ENCODE measurements at regions not wholly inside any gene's neighbourhood (a gene's known extent, or its start where the extent isn't known, plus 50 kb on each side); places are given as distances from the start of the nearest gene placed in this dataset.
"Not testable (repeated sequence)": the region's sequence is repeated elsewhere in the genome, so short reads cannot be mapped to it uniquely, and the experiment has no call there.

GRCh38 chrX:94854251-94854650 is 1180.2 kb downstream of the FAM133A start:
- Histone ChIP-seq H3K36me3 (no peaks in the 10 kb centered on the region), H3K9me3 (no peaks in the 10 kb centered on the region), H3K27me3 (no peaks in the 10 kb centered on the region), H3K4me3 (no peak overlapping the region)
- no peak for DNase-seq

- H3K36me3 ChIP-seq, DNase-seq, H3K9me3 ChIP-seq, H3K4me3 ChIP-seq, H3K27me3 ChIP-seq: not testable (repeated sequence)
Measured at GRCh38 chrX:94862470-94862869, 1188.5 kb downstream of the FAM133A start.

GRCh38 chrX:94871640-94872039 is 1197.6 kb downstream of the FAM133A start:
- no peaks in the 10 kb centered on the region for H3K27me3 ChIP-seq
- H3K4me3 ChIP-seq = no peak overlapping the region
- DNase-seq = no peak
- no peaks in the 10 kb centered on the region for H3K9me3 ChIP-seq
- no peaks in the 10 kb centered on the region for H3K36me3 ChIP-seq

GRCh38 chrX:94901849-94902248 is 1227.8 kb downstream of the FAM133A start:
- Histone ChIP-seq H3K36me3 (no peaks in the 10 kb centered on the region), H3K4me3 (no peak overlapping the region), H3K9me3 (no peaks in the 10 kb centered on the region), H3K27me3 (no peaks in the 10 kb centered on the region)
- no peak for DNase-seq

- Histone ChIP-seq H3K9me3 (no peaks in the 10 kb centered on the region), H3K36me3 (no peaks in the 10 kb centered on the region), H3K27me3 (no peaks in the 10 kb centered on the region), H3K4me3 (no peak overlapping the region)
- DNase-seq = no peak
Measured at GRCh38 chrX:94908171-94908570, 1234.2 kb downstream of the FAM133A start.

GRCh38 chrX:94908648-94909047 is 1234.6 kb downstream of the FAM133A start:
- Histone ChIP-seq H3K36me3 (no peaks in the 10 kb centered on the region), H3K27me3 (no peaks in the 10 kb centered on the region), H3K9me3 (no peaks in the 10 kb centered on the region), H3K4me3 (no peak overlapping the region)
- DNase-seq = no peak

- no peak for DNase-seq
- Histone ChIP-seq H3K4me3 (no peak overlapping the region), H3K27me3 (no peaks in the 10 kb centered on the region), H3K9me3 (no peaks in the 10 kb centered on the region), H3K36me3 (no peaks in the 10 kb centered on the region)
Measured at GRCh38 chrX:94914235-94914634, 1240.2 kb downstream of the FAM133A start.

- DNase-seq = no peak
- H3K9me3 ChIP-seq = no peaks in the 10 kb centered on the region
- H3K36me3 ChIP-seq = no peaks in the 10 kb centered on the region
- no peaks in the 10 kb centered on the region for H3K27me3 ChIP-seq
- no peak overlapping the region for H3K4me3 ChIP-seq
Measured at GRCh38 chrX:94932278-94932965, 1258.4 kb downstream of the FAM133A start.

- Histone ChIP-seq H3K36me3 (no peaks in the 10 kb centered on the region), H3K27me3 (no peaks in the 10 kb centered on the region)
- DNase-seq = no peak
Measured at GRCh38 chrX:94936722-94937121, 1262.7 kb downstream of the FAM133A start.

GRCh38 chrX:94937491-94937890 is 1263.5 kb downstream of the FAM133A start:
- DNase-seq = no peak
- no peak overlapping the region for H3K4me3 ChIP-seq
- H3K9me3 ChIP-seq = no peaks in the 10 kb centered on the region
- H3K27me3 ChIP-seq = no peaks in the 10 kb centered on the region
- H3K36me3 ChIP-seq = no peaks in the 10 kb centered on the region

More at GRCh38 chrX:94936722-94937121, 1262.7 kb downstream of the FAM133A start:
- no peaks in the 10 kb centered on the region for H3K9me3 ChIP-seq
- H3K4me3 ChIP-seq = no peak overlapping the region

GRCh38 chrX:94942603-94943002 is 1268.6 kb downstream of the FAM133A start:
- no peaks in the 10 kb centered on the region for H3K27me3 ChIP-seq
- no peak for DNase-seq
- no peaks in the 10 kb centered on the region for H3K9me3 ChIP-seq
- H3K4me3 ChIP-seq = no peak overlapping the region
- H3K36me3 ChIP-seq = no peaks in the 10 kb centered on the region

GRCh38 chrX:94946137-94946536 is 1272.1 kb downstream of the FAM133A start:
- DNase-seq, H3K27me3 ChIP-seq, H3K36me3 ChIP-seq, H3K9me3 ChIP-seq, H3K4me3 ChIP-seq: not testable (repeated sequence)

- no peaks in the 10 kb centered on the region for H3K27me3 ChIP-seq
- no peak for DNase-seq
- no peaks in the 10 kb centered on the region for H3K36me3 ChIP-seq
- no peaks in the 10 kb centered on the region for H3K9me3 ChIP-seq
- H3K4me3 ChIP-seq = no peak overlapping the region
Measured at GRCh38 chrX:94961730-94962129, 1287.7 kb downstream of the FAM133A start.

GRCh38 chrX:94977562-94977961 is 1303.6 kb downstream of the FAM133A start:
- Histone ChIP-seq H3K36me3 (no peaks in the 10 kb centered on the region), H3K9me3 (no peaks in the 10 kb centered on the region), H3K27me3 (no peaks in the 10 kb centered on the region), H3K4me3 (no peak overlapping the region)
- DNase-seq = no peak

- no peak overlapping the region for H3K4me3 ChIP-seq
- no peak for DNase-seq
Measured at GRCh38 chrX:94977986-94978385, 1304.0 kb downstream of the FAM133A start.

More at GRCh38 chrX:94977986-94978385, 1304.0 kb downstream of the FAM133A start:
- no peaks in the 10 kb centered on the region for H3K9me3 ChIP-seq
- H3K36me3 ChIP-seq = no peaks in the 10 kb centered on the region
- H3K27me3 ChIP-seq = no peaks in the 10 kb centered on the region
